Body of pancreas (tissue), 4 donors: ENCODE measurements at regions not wholly inside any gene's neighbourhood (a gene's known extent, or its start where the extent isn't known, plus 50 kb on each side); places are given as distances from the start of the nearest gene placed in this dataset.

ENCODE experiments used
- ATAC-seq: fragments of 150-250 bp; one replicate; pipeline ENCODE4 v1.9.1; 2016
- DNase-seq, 4 donors: peaks; one replicate each; pipeline ENCODE4 v3.0.0-alpha.2; 2019
- H3K27ac ChIP-seq, 4 donors: fragments of 200-600 bp; sonication (generic); 1 replicate in 3 of 4; 2 replicates in 1 of 4; pipeline versions ENCODE4 v1.5.1 to v1.6.1; 2016 to 2019; ENCODE audit warnings: mild to moderate bottlenecking in 1 of 4, mixed read lengths in 1 of 4, moderate library complexity in 1 of 4
- H3K27me3 ChIP-seq, 2 donors: fragments of 200-600 bp; sonication (generic); one replicate each; pipeline ENCODE4 v1.6.0; 2016; ENCODE audit warnings: mild to moderate bottlenecking in 1 of 2
- H3K36me3 ChIP-seq, 2 donors: fragments of 200-600 bp; sonication (generic); replicated peaks in 1 of 2; 2 replicates each; pipeline ENCODE4 v1.5.1; 2016; ENCODE audit warnings: low read depth in 2 of 2; ENCODE audit not compliant: insufficient read depth in 1 of 2
- H3K4me1 ChIP-seq: fragments of 200-600 bp; sonication (generic); one replicate; pipeline ENCODE4 v1.6.0; 2016
- H3K4me3 ChIP-seq, 2 donors: fragments of 200-600 bp; sonication (generic); 1 replicate in 1 of 2; 2 replicates in 1 of 2; pipeline ENCODE4 v1.5.1; 2016 to 2019
- H3K9me3 ChIP-seq, 3 donors: fragments of 200-600 bp; sonication (generic); 1 replicate in 2 of 3; 2 replicates in 1 of 3; pipeline ENCODE4 v1.5.1; 2016
- CTCF ChIP-seq, 7 experiments: fragments of 450-650 bp in 4 of 7; fragments of 200-600 bp in 3 of 7; sonication (generic) in 3 of 7; IDR thresholded peaks; one replicate each; pipeline ENCODE4 v1.5.1; 2016 to 2019; ENCODE audit warnings: antibody characterized with exemption in 7 of 7
- POLR2A ChIP-seq, 3 donors: fragments of 450-650 bp; IDR thresholded peaks; one replicate each; pipeline ENCODE4 v1.6.1; 2016; ENCODE audit warnings: antibody characterized with exemption in 3 of 3, mild to moderate bottlenecking in 2 of 3
- WGBS, 2 donors: methylation state at CpG; one replicate each; pipeline ENCODE4 v1.1.5; 2017; 5-methylcytosine and 5-hydroxymethylcytosine counted together
- intact Hi-C: fragments of 100-400 bp; cut with DNase I; formaldehyde crosslinking; loops from one replicate; pipeline ENCODE4 v1.15.1; 2023

GRCh38 chr1:190615818-190616217 lies 138.2 kb upstream of the BRINP3 start:
- ATAC-seq: no peak
- DNase-seq: no peak
- intact Hi-C loops: no loop called here
- TF ChIP-seq POLR2A (IDR thresholded peaks at IDR 0.05) (no peak), CTCF (IDR thresholded peaks at IDR 0.05) (no peak)
- no peaks in the 10 kb centered on the region for H3K4me1 ChIP-seq
- H3K36me3 ChIP-seq: no peaks in the 10 kb centered on the region
- H3K27me3 ChIP-seq: no peaks in the 10 kb centered on the region
- no peak overlapping the region for H3K27ac ChIP-seq
- H3K9me3 ChIP-seq: no peaks in the 10 kb centered on the region
- no peak overlapping the region for H3K4me3 ChIP-seq
- 83% methylated on average over 7 of the region's 7 CpGs for WGBS, 2 donors

- no peak for ATAC-seq
- H3K4me3 ChIP-seq: no peak overlapping the region
- no peak overlapping the region for H3K27ac ChIP-seq
- no peak for TF ChIP-seq POLR2A (IDR thresholded peaks at IDR 0.05)
- TF ChIP-seq CTCF (IDR thresholded peaks at IDR 0.05): no peak
- no peaks in the 10 kb centered on the region for H3K4me1 ChIP-seq
- WGBS, 2 donors: 38 to 50% methylated on average over 1 of the region's 1 CpG
- H3K36me3 ChIP-seq: no peaks in the 10 kb centered on the region
- intact Hi-C loops: no loop called here
- H3K9me3 ChIP-seq: no peaks in the 10 kb centered on the region
- no peak for DNase-seq
- H3K27me3 ChIP-seq: no peaks in the 10 kb centered on the region
These were observed 138.6 kb upstream of the BRINP3 start for GRCh38 chr1:190616235-190616634.

GRCh38 chr1:190619724-190620123 lies 142.1 kb upstream of the BRINP3 start:
- Histone ChIP-seq H3K4me3 (no peak overlapping the region), H3K36me3 (no peaks in the 10 kb centered on the region), H3K27me3 (no peaks in the 10 kb centered on the region), H3K4me1 (no peaks in the 10 kb centered on the region), H3K27ac (no peak overlapping the region), H3K9me3 (no peaks in the 10 kb centered on the region)
- 51 to 61% methylated on average over 1 of the region's 1 CpG for WGBS, 2 donors
- ATAC-seq (no peak), DNase-seq (no peak)
- no peak for TF ChIP-seq CTCF (IDR thresholded peaks at IDR 0.05)
- TF ChIP-seq POLR2A (IDR thresholded peaks at IDR 0.05): no peak
- intact Hi-C loops: no loop called here

GRCh38 chr1:190633488-190633887 lies 155.8 kb upstream of the BRINP3 start:
- no peaks in the 10 kb centered on the region for H3K27me3 ChIP-seq

More at GRCh38 chr1:190633488-190633887, 155.8 kb upstream of the BRINP3 start:
- no peak overlapping the region for H3K27ac ChIP-seq
- intact Hi-C loops: no loop called here
- peaks cover 0 to 3% (median 0%) of the 10 kb centered on the region in 3 donors for H3K9me3 ChIP-seq
- DNase-seq (no peak), ATAC-seq (peak; percentile 24)
- no peak overlapping the region for H3K4me3 ChIP-seq
- TF ChIP-seq CTCF (IDR thresholded peaks at IDR 0.05) (peak in 4 of 7 experiments; percentile 20 to 49 (median 36)), POLR2A (IDR thresholded peaks at IDR 0.05) (no peak)
- no peaks in the 10 kb centered on the region for H3K36me3 ChIP-seq
- H3K4me1 ChIP-seq: peaks cover 12% of the 10 kb centered on the region
